Endothelial cell of umbilical vein (primary cell): ENCODE measurements at regions not wholly inside any gene's neighbourhood (a gene's known extent, or its start where the extent isn't known, plus 50 kb on each side); places are given as distances from the start of the nearest gene placed in this dataset.

Source experiments
- BruUV-seq: library from RNA; stranded (reverse); fragments of 400-500 nt; replicated peaks from 2 replicates; lab custom pipeline; 2021; lab: Mats Ljungman, UMichigan
- CTCF ChIA-PET: fragments of 300-600, 350-600 bp; sonication (Branson Sonifier 250); formaldehyde crosslinking; loops from one replicate; lab custom pipeline; 2021; ENCODE audit warnings: antibody characterized with exemption, inconsistent platforms; lab: Charles Lee
- POLR2A ChIA-PET: fragments of 300-600, 350-600 bp; sonication (Branson Sonifier 250); formaldehyde crosslinking; loops from one replicate; lab custom pipeline; 2021; ENCODE audit warnings: antibody characterized with exemption, inconsistent platforms; lab: Charles Lee
- DNase-seq: peaks from one replicate; pipeline ENCODE4 v3.0.0-alpha.2; 2011; ENCODE audit warnings: low read depth, low spot score
- FAIRE-seq: peaks from 2 replicates; lab custom pipeline; 2011; peaks lifted over from hg19 to GRCh38; lab: Jason Lieb, UNC
- H2AFZ ChIP-seq: 2 replicates; pipeline ENCODE4 v1.6.0; 2012; ENCODE audit warnings: low read depth, low read length, control low read depth, inconsistent platforms
- H3K27ac ChIP-seq: 2 replicates; pipeline ENCODE4 v1.5.1; 2011; ENCODE audit warnings: low read depth, mild to moderate bottlenecking, control low read depth, low read length, moderate library complexity; ENCODE audit not compliant: insufficient read depth
- H3K27me3 ChIP-seq, 2 experiments: 2 replicates each; pipeline versions ENCODE4 v1.6.0 to v1.6.1; 2011; ENCODE audit warnings: low read length in 2 of 2, mixed read lengths in 1 of 2; ENCODE audit not compliant: control insufficient read depth in 2 of 2, insufficient read depth in 2 of 2
- H3K36me3 ChIP-seq, 2 experiments: 2 replicates in 1 of 2; 3 replicates in 1 of 2; pipeline ENCODE4 v1.5.1; 2011; ENCODE audit warnings: low read length in 2 of 2, mild to moderate bottlenecking in 1 of 2, moderate library complexity in 1 of 2; ENCODE audit not compliant: control insufficient read depth in 2 of 2, insufficient read depth in 2 of 2; ENCODE audit errors: extremely low read depth in 1 of 2
- H3K4me1 ChIP-seq: 3 replicates; pipeline ENCODE4 v1.5.1; 2011; ENCODE audit warnings: mild to moderate bottlenecking, low read length; ENCODE audit not compliant: control insufficient read depth, insufficient read depth; ENCODE audit errors: extremely low read depth
- H3K4me2 ChIP-seq: 2 replicates; pipeline ENCODE4 v1.6.1; 2011; ENCODE audit warnings: low read length, control low read depth, mixed read lengths; ENCODE audit not compliant: insufficient read depth
- H3K4me3 ChIP-seq, 3 experiments: fragments of 200-600 bp in 1 of 3; sonication (generic), shearing (Covaris generic) in 1 of 3; replicated peaks in 1 of 3; 2 replicates each; pipeline ENCODE4 v1.5.1; 2011 to 2016; ENCODE audit warnings: control low read depth in 3 of 3, low read length in 3 of 3, mild to moderate bottlenecking in 2 of 3, inconsistent platforms in 1 of 3, low read depth in 1 of 3, moderate library complexity in 1 of 3; ENCODE audit not compliant: insufficient read depth in 1 of 3
- H3K79me2 ChIP-seq: 2 replicates; pipeline ENCODE4 v1.6.0; 2012; ENCODE audit warnings: low read length, inconsistent platforms; ENCODE audit not compliant: control insufficient read depth, insufficient read depth
- H3K9ac ChIP-seq: replicated peaks from 2 replicates; pipeline ENCODE3; 2011; ENCODE audit warnings: low read length, control low read depth; ENCODE audit not compliant: insufficient read depth; ENCODE audit errors: extremely low read depth
- H3K9me1 ChIP-seq: replicated peaks from 3 replicates; pipeline ENCODE4 v1.6.0; 2011; ENCODE audit warnings: mild to moderate bottlenecking, low read length; ENCODE audit not compliant: control insufficient read depth, insufficient read depth; ENCODE audit errors: extremely low read depth
- H3K9me3 ChIP-seq: replicated peaks from 2 replicates; pipeline ENCODE4 v1.5.1; 2012; ENCODE audit warnings: low read length, inconsistent platforms; ENCODE audit not compliant: control insufficient read depth, insufficient read depth
- H4K20me1 ChIP-seq: replicated peaks from 2 replicates; pipeline ENCODE3; 2011; ENCODE audit warnings: mild to moderate bottlenecking, low read length; ENCODE audit not compliant: control insufficient read depth, insufficient read depth; ENCODE audit errors: extremely low read depth
- EZH2 ChIP-seq: IDR thresholded peaks from 2 replicates; pipeline ENCODE4 v1.6.1; 2012; ENCODE audit warnings: borderline replicate concordance, low read depth, mild to moderate bottlenecking, moderate library complexity, low read length, inconsistent platforms; ENCODE audit not compliant: severe bottlenecking
- JUN ChIP-seq: IDR thresholded peaks from 2 replicates; pipeline ENCODE4 v1.6.1; 2011; ENCODE audit warnings: borderline replicate concordance, low read depth; ENCODE audit not compliant: insufficient read length, insufficient read depth
- MAX ChIP-seq: IDR thresholded peaks from 2 replicates; pipeline ENCODE4 v1.6.1; 2011; ENCODE audit not compliant: insufficient read depth, insufficient read length
- POLR2A ChIP-seq: IDR thresholded peaks from 2 replicates; pipeline ENCODE4 v1.6.1; 2012; ENCODE audit warnings: low read depth, mild to moderate bottlenecking, control low read depth, low read length
- POLR2AphosphoS5 ChIP-seq: IDR thresholded peaks from 2 replicates; pipeline ENCODE4 v1.6.1; 2012; ENCODE audit warnings: low read depth, mild to moderate bottlenecking, control low read depth, low read length, moderate library complexity; ENCODE audit not compliant: insufficient read depth
- dilution Hi-C: fragments of 300-500 bp; cut with MboI; formaldehyde crosslinking; loops from one replicate; pipeline ENCODE4 v1.15.0; 2019; ENCODE audit warnings: low sequenced_read_pairs; ENCODE audit not compliant: extremely low pct_ligation_motif_present
- intact Hi-C: fragments of 100-400 bp; cut with micrococcal nuclease; formaldehyde crosslinking; loops from one replicate; pipeline ENCODE4 v1.10.0; 2022
- TF ChIP-seq, protein P1 (sequence below), 2 donors: IDR thresholded peaks; 1 replicate in 1 of 2; 2 replicates in 1 of 2; pipeline ENCODE4 v1.5.1; 2011; ENCODE audit warnings: low read length in 2 of 2, mild to moderate bottlenecking in 2 of 2, moderate library complexity in 2 of 2, control low read depth in 1 of 2, inconsistent platforms in 1 of 2, low read depth in 1 of 2; ENCODE audit not compliant: insufficient read depth in 1 of 2; ENCODE audit errors: extremely low read depth in 1 of 2

DNA sequence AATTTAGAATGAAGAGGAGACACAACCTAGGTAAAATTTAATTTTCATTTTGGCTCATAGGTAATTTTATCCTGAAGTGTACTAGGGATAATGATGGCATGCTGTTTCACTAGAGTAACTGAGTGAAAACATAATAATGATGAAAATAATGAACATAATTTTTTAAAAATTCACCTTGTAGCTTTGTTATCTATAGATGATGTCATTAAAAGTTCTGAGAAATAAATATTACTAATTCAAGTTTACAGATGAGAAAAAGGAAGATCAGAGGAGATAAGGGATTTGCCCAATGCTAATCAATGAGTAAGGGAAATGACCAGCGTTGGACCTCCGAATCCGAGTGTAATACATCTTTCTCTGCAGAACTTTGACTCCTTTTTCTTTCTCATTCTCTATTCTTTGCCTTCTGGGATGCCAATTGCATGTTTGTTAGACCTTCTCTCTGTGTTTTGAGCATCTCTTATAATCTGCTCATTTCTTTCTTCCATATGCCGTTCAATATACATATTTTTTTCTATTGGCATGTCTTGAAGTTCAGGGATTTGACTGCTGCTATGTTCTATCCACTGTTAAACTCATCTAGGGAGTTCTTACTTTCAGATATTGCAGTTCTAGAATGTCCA lies 186.5 kb downstream of the SNX19 start:
- no peaks in the 10 kb centered on the region for H4K20me1 ChIP-seq
- H3K79me2 ChIP-seq, result no peaks in the 10 kb centered on the region
- peaks cover 16% of the 10 kb centered on the region for H3K4me1 ChIP-seq
- no peaks in the 10 kb centered on the region for H3K36me3 ChIP-seq
- H3K27ac ChIP-seq, result no peak overlapping the region
- TF ChIP-seq EZH2 (no peak), POLR2A (no peak), MAX (no peak), POLR2AphosphoS5 (no peak), JUN (no peak)
- TF ChIP-seq, protein P1, sequence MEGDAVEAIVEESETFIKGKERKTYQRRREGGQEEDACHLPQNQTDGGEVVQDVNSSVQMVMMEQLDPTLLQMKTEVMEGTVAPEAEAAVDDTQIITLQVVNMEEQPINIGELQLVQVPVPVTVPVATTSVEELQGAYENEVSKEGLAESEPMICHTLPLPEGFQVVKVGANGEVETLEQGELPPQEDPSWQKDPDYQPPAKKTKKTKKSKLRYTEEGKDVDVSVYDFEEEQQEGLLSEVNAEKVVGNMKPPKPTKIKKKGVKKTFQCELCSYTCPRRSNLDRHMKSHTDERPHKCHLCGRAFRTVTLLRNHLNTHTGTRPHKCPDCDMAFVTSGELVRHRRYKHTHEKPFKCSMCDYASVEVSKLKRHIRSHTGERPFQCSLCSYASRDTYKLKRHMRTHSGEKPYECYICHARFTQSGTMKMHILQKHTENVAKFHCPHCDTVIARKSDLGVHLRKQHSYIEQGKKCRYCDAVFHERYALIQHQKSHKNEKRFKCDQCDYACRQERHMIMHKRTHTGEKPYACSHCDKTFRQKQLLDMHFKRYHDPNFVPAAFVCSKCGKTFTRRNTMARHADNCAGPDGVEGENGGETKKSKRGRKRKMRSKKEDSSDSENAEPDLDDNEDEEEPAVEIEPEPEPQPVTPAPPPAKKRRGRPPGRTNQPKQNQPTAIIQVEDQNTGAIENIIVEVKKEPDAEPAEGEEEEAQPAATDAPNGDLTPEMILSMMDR (IDR thresholded peaks at IDR 0.05; ENCODE audit: extremely low read depth in 1 of 2, insufficient read depth in 1 of 2, low read depth in 1 of 2, low read length in 2 of 2), result no peak
- H3K27me3 ChIP-seq, result no peaks in the 10 kb centered on the region
- intact Hi-C loops, result loop anchor here (5.0 kb wide), 1 partner anchor 1343 kb away; no protein-coding TSS in a partner anchor
- DNase-seq, result no peak
- FAIRE-seq, result no peak
- H3K4me2 ChIP-seq, result no peak overlapping the region
- H3K9ac ChIP-seq, result no peak overlapping the region
- CTCF ChIA-PET, result interaction anchor here (1.5 kb wide), 1 partner anchor 14 kb away, joined by 3 read pairs; no protein-coding TSS in a partner anchor
- H3K9me1 ChIP-seq, result no peaks in the 10 kb centered on the region
- H2AFZ ChIP-seq, result no peak overlapping the region
- dilution Hi-C loops, result no loop called here
- POLR2A ChIA-PET, result no interaction called here
- H3K4me3 ChIP-seq, result no peak overlapping the region
- H3K9me3 ChIP-seq, result no peaks in the 10 kb centered on the region
- BruUV-seq, result no TSS peak
